GM21723 (cell line): ENCODE measurements at regions not wholly inside any gene's neighbourhood (a gene's known extent, or its start where the extent isn't known, plus 50 kb on each side); places are given as distances from the start of the nearest gene placed in this dataset.
"Not testable (repeated sequence)": the region's sequence is repeated elsewhere in the genome, so short reads cannot be mapped to it uniquely, and the experiment has no call there.

Experiments
- ATAC-seq: cut with Tn5 transposase; IDR thresholded peaks from one replicate; pipeline ENCODE4 v1.9.1; 2021; ENCODE audit warnings: mild to moderate bottlenecking, moderate library complexity; ENCODE audit not compliant: unreplicated experiment

GRCh38 chr3:106421426-106421825 is 552.6 kb upstream of the CBLB start:
- no peak for ATAC-seq

- no peak for ATAC-seq
Measured at GRCh38 chr3:106421909-106422308, 553.1 kb upstream of the CBLB start.

- ATAC-seq: no peak
Measured at GRCh38 chr3:106423321-106424225, 554.8 kb upstream of the CBLB start.

GRCh38 chr3:106425026-106425425 is 556.2 kb upstream of the CBLB start:
- ATAC-seq: no peak

- ATAC-seq: no peak
Measured at GRCh38 chr3:106425916-106426315, 557.1 kb upstream of the CBLB start.

GRCh38 chr3:106428565-106428994 is 559.8 kb upstream of the CBLB start:
- ATAC-seq: no peak

GRCh38 chr3:106431721-106432120 is 562.9 kb upstream of the CBLB start:
- ATAC-seq: no peak

GRCh38 chr3:106435899-106436453 is 567.2 kb upstream of the CBLB start:
- no peak for ATAC-seq

GRCh38 chr3:106438887-106439286 is 570.1 kb upstream of the CBLB start:
- no peak for ATAC-seq

GRCh38 chr3:106440672-106441071 is 571.9 kb upstream of the CBLB start:
- no peak for ATAC-seq

- ATAC-seq: no peak
Measured at GRCh38 chr3:106446271-106446670, 577.5 kb upstream of the CBLB start.

- ATAC-seq: no peak
Measured at GRCh38 chr3:106447723-106448301, 579.0 kb upstream of the CBLB start.

- not testable (repeated sequence) for ATAC-seq
Measured at GRCh38 chr3:106448372-106448966, 579.7 kb upstream of the CBLB start.

- no peak for ATAC-seq
Measured at GRCh38 chr3:106452096-106452495, 583.3 kb upstream of the CBLB start.

GRCh38 chr3:106454497-106454896 is 585.7 kb upstream of the CBLB start:
- ATAC-seq: no peak

- peak; percentile 94 for ATAC-seq
Measured at GRCh38 chr3:106457281-106458180, 588.7 kb upstream of the CBLB start.

GRCh38 chr3:106458952-106459351 is 590.1 kb upstream of the CBLB start:
- ATAC-seq: no peak

GRCh38 chr3:106466881-106467280 is 598.1 kb upstream of the CBLB start:
- ATAC-seq: no peak

GRCh38 chr3:106473576-106474475 is 605.0 kb upstream of the CBLB start:
- ATAC-seq: no peak

- no peak for ATAC-seq
Measured at GRCh38 chr3:106482451-106482850, 613.6 kb upstream of the CBLB start.
